ENCODE measurements at regions not wholly inside any gene's neighbourhood (a gene's known extent, or its start where the extent isn't known, plus 50 kb on each side); places are given as distances from the start of the nearest gene placed in this dataset.

- DNase-seq = no peak
Measured at GRCh38 chr2:122939796-122940195, 1085.3 kb upstream of the CNTNAP5 start.

GRCh38 chr2:122949523-122949922 lies 1075.6 kb upstream of the CNTNAP5 start:
- DNase-seq = no peak

GRCh38 chr2:122955776-122956175 lies 1069.3 kb upstream of the CNTNAP5 start:
- no peak for DNase-seq

GRCh38 chr2:122960759-122961641 lies 1064.1 kb upstream of the CNTNAP5 start:
- DNase-seq = no peak

- no peak for DNase-seq
Measured at GRCh38 chr2:122966461-122966860, 1058.6 kb upstream of the CNTNAP5 start.

- DNase-seq = no peak
Measured at GRCh38 chr2:122977580-122977979, 1047.5 kb upstream of the CNTNAP5 start.

GRCh38 chr2:122980671-122981070 lies 1044.4 kb upstream of the CNTNAP5 start:
- DNase-seq = no peak

- no peak for DNase-seq
Measured at GRCh38 chr2:122982936-122983335, 1042.2 kb upstream of the CNTNAP5 start.

- no peak for DNase-seq
Measured at GRCh38 chr2:122988395-122989221, 1036.5 kb upstream of the CNTNAP5 start.

GRCh38 chr2:122993592-122993991 lies 1031.5 kb upstream of the CNTNAP5 start:
- no peak for DNase-seq

- DNase-seq = no peak
Measured at GRCh38 chr2:122999258-122999657, 1025.8 kb upstream of the CNTNAP5 start.

GRCh38 chr2:122999821-123000220 lies 1025.3 kb upstream of the CNTNAP5 start:
- no peak for DNase-seq

- no peak for DNase-seq
Measured at GRCh38 chr2:123002660-123003248, 1022.3 kb upstream of the CNTNAP5 start.

- DNase-seq = no peak
Measured at GRCh38 chr2:123015186-123015585, 1009.9 kb upstream of the CNTNAP5 start.

- no peak for DNase-seq
Measured at GRCh38 chr2:123035541-123035940, 989.5 kb upstream of the CNTNAP5 start.

GRCh38 chr2:123036300-123036699 lies 988.8 kb upstream of the CNTNAP5 start:
- DNase-seq = no peak

- no peak for DNase-seq
Measured at GRCh38 chr2:123040506-123040905, 984.6 kb upstream of the CNTNAP5 start.

- DNase-seq = no peak
Measured at GRCh38 chr2:123043458-123043857, 981.6 kb upstream of the CNTNAP5 start.

GRCh38 chr2:123045713-123046112 lies 979.4 kb upstream of the CNTNAP5 start:
- no peak for DNase-seq

- no peak for DNase-seq
Measured at GRCh38 chr2:123047186-123047585, 977.9 kb upstream of the CNTNAP5 start.

GRCh38 chr2:123051136-123051535 lies 974.0 kb upstream of the CNTNAP5 start:
- DNase-seq = no peak

GRCh38 chr2:123061534-123061933 lies 963.6 kb upstream of the CNTNAP5 start:
- DNase-seq = no peak

- DNase-seq = no peak
Measured at GRCh38 chr2:123073371-123073770, 951.7 kb upstream of the CNTNAP5 start.

- no peak for DNase-seq
Measured at GRCh38 chr2:123073956-123074355, 951.1 kb upstream of the CNTNAP5 start.

Data from CD4-positive, alpha-beta T cell treated with Interleukin-4 for 1 hour (primary cell).